Ovary (tissue), 7 donors: ENCODE measurements at regions not wholly inside any gene's neighbourhood (a gene's known extent, or its start where the extent isn't known, plus 50 kb on each side); places are given as distances from the start of the nearest gene placed in this dataset.

Experiments
- DNase-seq, 5 donors: peaks; one replicate each; pipeline ENCODE4 v3.0.0-alpha.2; 2019 to 2020
- H3K27ac ChIP-seq, 2 donors: fragments of 200-600 bp; one replicate each; pipeline versions ENCODE4 v1.5.1 to v1.8.0; 2019 to 2022
- H3K27me3 ChIP-seq: fragments of 200-600 bp; one replicate; pipeline ENCODE4 v1.8.0; 2022
- H3K36me3 ChIP-seq: fragments of 200-600 bp; sonication (generic); one replicate; pipeline ENCODE4 v1.5.1; 2019
- H3K4me1 ChIP-seq: one replicate; pipeline ENCODE4 v1.8.1; 2013; ENCODE audit warnings: mild to moderate bottlenecking, moderate library complexity; ENCODE audit not compliant: insufficient read depth
- H3K4me3 ChIP-seq: fragments of 200-600 bp; sonication (generic); one replicate; pipeline ENCODE4 v1.5.1; 2017
- H3K9me3 ChIP-seq, 2 donors: fragments of 200-600 bp in 1 of 2; sonication (generic) in 1 of 2; one replicate each; pipeline versions ENCODE4 v1.5.1 to v1.8.1; 2013 to 2019; ENCODE audit warnings: mild to moderate bottlenecking in 1 of 2, moderate library complexity in 1 of 2
- CTCF ChIP-seq, 3 donors: fragments of 450-650 bp in 2 of 3; fragments of 200-600 bp in 1 of 3; IDR thresholded peaks; one replicate each; pipeline versions ENCODE4 v1.5.1 to v1.8.0; 2016 to 2022; ENCODE audit warnings: antibody characterized with exemption in 3 of 3, mild to moderate bottlenecking in 1 of 3
- EP300 ChIP-seq: sonication (generic); formaldehyde crosslinking; IDR thresholded peaks from one replicate; pipeline ENCODE4 v1.6.1; 2017; ENCODE audit warnings: antibody characterized with exemption
- POLR2A ChIP-seq: fragments of 450-650 bp; IDR thresholded peaks from one replicate; pipeline ENCODE4 v1.6.1; 2017; ENCODE audit warnings: antibody characterized with exemption, mild to moderate bottlenecking, moderate library complexity
- WGBS, 3 donors: extraction: QIAGEN DNeasy Blood & Tissue Kit in 1 of 3; methylation state at CpG; one replicate each; pipeline versions ENCODE4 v1.1.5 to v1.1.7; 2013 to 2017; 5-methylcytosine and 5-hydroxymethylcytosine counted together
- intact Hi-C, 4 donors: fragments of 100-400 bp; cut with DNase I; formaldehyde crosslinking; loops; one replicate each; pipeline versions ENCODE4 v1.11.0 to v1.15.1; 2022 to 2023
- donor health status: DM: no; HTN: no; CAD: no; lungs with moderate emphysema.
- donor health status: DM: no; HTN: no; CAD: no.
- donor health status: Bipolar disorder and iron deficiency.
- donor health status: DM: no; HTN: no; CAD: no.
- donor health status: DM: yes; HTN: yes; CAD: no.

GRCh38 chr2:191604154-191604553, 73.8 kb upstream of the NABP1 start:
- Histone ChIP-seq H3K27ac (no peak overlapping the region), H3K27me3 (no peaks in the 10 kb centered on the region), H3K9me3 (no peaks in the 10 kb centered on the region), H3K4me1 (no peaks in the 10 kb centered on the region), H3K4me3 (no peak overlapping the region), H3K36me3 (no peaks in the 10 kb centered on the region)
- TF ChIP-seq EP300 (no peak), CTCF (IDR thresholded peaks at IDR 0.05) (no peak), POLR2A (no peak)
- intact Hi-C loops = no loop called here
- WGBS, 3 donors = 83 to 90% (median 85%) methylated on average over 4 of the region's 4 CpGs
- DNase-seq = no peak

GRCh38 chr2:191607096-191607495, 70.8 kb upstream of the NABP1 start:
- WGBS, 3 donors = 80 to 96% (median 86%) methylated on average over 1 of the region's 1 CpG
- no peaks in the 10 kb centered on the region for H3K27me3 ChIP-seq
- TF ChIP-seq EP300 = no peak
- no peak for TF ChIP-seq POLR2A
- TF ChIP-seq CTCF (IDR thresholded peaks at IDR 0.05) = no peak
- H3K4me3 ChIP-seq = no peak overlapping the region
- H3K27ac ChIP-seq = no peak overlapping the region
- intact Hi-C loops = no loop called here
- no peaks in the 10 kb centered on the region for H3K9me3 ChIP-seq
- no peak for DNase-seq
- no peaks in the 10 kb centered on the region for H3K4me1 ChIP-seq
- no peaks in the 10 kb centered on the region for H3K36me3 ChIP-seq

- DNase-seq = no peak
- Histone ChIP-seq H3K27ac (no peak overlapping the region), H3K36me3 (no peaks in the 10 kb centered on the region), H3K9me3 (no peaks in the 10 kb centered on the region), H3K27me3 (no peaks in the 10 kb centered on the region), H3K4me1 (no peaks in the 10 kb centered on the region), H3K4me3 (no peak overlapping the region)
- TF ChIP-seq CTCF (IDR thresholded peaks at IDR 0.05) = no peak
- TF ChIP-seq POLR2A = no peak
- TF ChIP-seq EP300 = no peak
- intact Hi-C loops = no loop called here
Measured at GRCh38 chr2:191610756-191611155, 67.2 kb upstream of the NABP1 start.

- no peak overlapping the region for H3K4me3 ChIP-seq
- TF ChIP-seq CTCF (IDR thresholded peaks at IDR 0.05) (no peak), EP300 (no peak), POLR2A (no peak)
- no peaks in the 10 kb centered on the region for H3K4me1 ChIP-seq
- 81 to 90% (median 90%) methylated on average over 3 of the region's 3 CpGs for WGBS, 3 donors
- intact Hi-C loops = no loop called here
- no peaks in the 10 kb centered on the region for H3K27me3 ChIP-seq
- H3K9me3 ChIP-seq = no peaks in the 10 kb centered on the region
- H3K27ac ChIP-seq = no peak overlapping the region
- H3K36me3 ChIP-seq = no peaks in the 10 kb centered on the region
- DNase-seq = no peak
Measured at GRCh38 chr2:191611614-191612013, 66.3 kb upstream of the NABP1 start.

- no peak overlapping the region for H3K27ac ChIP-seq
- no peaks in the 10 kb centered on the region for H3K9me3 ChIP-seq
- H3K4me3 ChIP-seq = no peak overlapping the region
- H3K4me1 ChIP-seq = no peaks in the 10 kb centered on the region
- no peak for DNase-seq
- H3K36me3 ChIP-seq = no peaks in the 10 kb centered on the region
- 78 to 90% (median 89%) methylated on average over 1 of the region's 1 CpG for WGBS, 3 donors
- intact Hi-C loops = no loop called here
- no peaks in the 10 kb centered on the region for H3K27me3 ChIP-seq
- TF ChIP-seq POLR2A = no peak
- TF ChIP-seq EP300 = no peak
- TF ChIP-seq CTCF (IDR thresholded peaks at IDR 0.05) = no peak
Measured at GRCh38 chr2:191612496-191612895, 65.4 kb upstream of the NABP1 start.
